ENCODE measurements at regions not wholly inside any gene's neighbourhood (a gene's known extent, or its start where the extent isn't known, plus 50 kb on each side); places are given as distances from the start of the nearest gene placed in this dataset.

DNA sequence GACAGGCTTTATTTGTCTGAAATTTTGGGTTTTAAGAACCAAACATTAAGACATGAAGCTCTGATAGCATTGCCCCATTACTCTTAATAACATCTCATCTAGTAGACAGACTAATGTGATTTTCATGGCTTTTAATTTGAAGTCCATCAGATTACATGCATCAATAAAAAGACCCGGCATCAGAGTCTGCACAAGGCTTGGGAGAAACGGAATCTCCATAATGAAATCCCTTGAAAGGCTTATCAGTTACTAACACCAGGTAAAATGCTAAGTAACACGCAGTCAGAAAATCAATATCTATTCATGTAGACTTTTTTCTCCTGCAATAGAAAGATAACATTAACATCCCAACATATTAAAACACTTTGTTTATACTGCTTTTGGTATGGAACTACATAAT lies 1485.2 kb upstream of the DDX18 start (continued):
- TF ChIP-seq ZNF610 (tag by site-specific recombination; IDR thresholded peaks at IDR 0.05; ENCODE audit: borderline replicate concordance), result no peak

DNA sequence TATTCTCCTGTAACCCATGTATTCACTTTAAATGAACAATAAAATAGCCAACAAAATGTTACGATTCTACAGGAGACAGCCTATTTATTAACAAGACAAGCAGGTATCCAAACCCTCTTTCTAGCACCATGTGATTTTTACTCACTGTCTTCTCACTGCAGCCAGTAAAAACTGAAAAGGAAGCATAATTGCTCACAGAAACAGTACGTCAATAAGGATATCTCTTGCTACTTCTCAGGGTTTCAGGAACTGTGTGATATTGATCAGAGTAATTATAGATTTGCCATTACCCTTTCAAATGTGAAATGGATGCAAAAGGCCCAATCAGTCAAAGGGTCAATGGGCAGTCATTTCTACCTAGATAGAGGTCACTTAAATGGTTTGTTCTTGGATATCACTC lies 1473.8 kb upstream of the DDX18 start:
- TF ChIP-seq ZNF639 (tag by site-specific recombination; IDR thresholded peaks at IDR 0.05) (no peak), ZIC2 (tag by site-specific recombination; IDR thresholded peaks at IDR 0.05) (no peak), ZNF184 (tag by site-specific recombination; IDR thresholded peaks at IDR 0.05) (no peak), ZNF433 (tag by site-specific recombination; IDR thresholded peaks at IDR 0.05; ENCODE audit: low read depth) (no peak), ZNF132 (tag by site-specific recombination; IDR thresholded peaks at IDR 0.05; ENCODE audit: borderline replicate concordance) (no peak), ZNF768 (tag by site-specific recombination; IDR thresholded peaks at IDR 0.05) (no peak), ZNF2 (tag by site-specific recombination; IDR thresholded peaks at IDR 0.05) (no peak), ZNF324 (tag by site-specific recombination; IDR thresholded peaks at IDR 0.05) (no peak), ZNF560 (tag by site-specific recombination; IDR thresholded peaks at IDR 0.05; ENCODE audit: borderline replicate concordance) (no peak), SCRT2 (tag by site-specific recombination; IDR thresholded peaks at IDR 0.05) (no peak), BCL11B (tag by site-specific recombination; IDR thresholded peaks at IDR 0.05; ENCODE audit: low read depth) (no peak), ZNF449 (tag by site-specific recombination; IDR thresholded peaks at IDR 0.05) (no peak), ZBTB44 (tag by site-specific recombination; IDR thresholded peaks at IDR 0.05) (no peak)
- no peaks in the 10 kb centered on the region for H3K36me3 ChIP-seq (ENCODE audit: control insufficient read depth in 2 of 2, insufficient read depth in 1 of 2, low read length in 2 of 2)
- H3K27ac ChIP-seq (ENCODE audit: extremely low read depth, low read depth, low read length), result no peak overlapping the region
- CTCF ChIA-PET, result no interaction called here
- H3K9me3 ChIP-seq (ENCODE audit: control insufficient read depth, insufficient read depth, low read depth, low read length), result no peaks in the 10 kb centered on the region
- H3K4me1 ChIP-seq (ENCODE audit: control insufficient read depth, insufficient read depth, low read length), result no peaks in the 10 kb centered on the region
- POLR2A ChIA-PET, result no interaction called here
- no peak overlapping the region for H3K4me3 ChIP-seq (ENCODE audit: low read depth, low read length)

- Histone ChIP-seq H3K4me3 (ENCODE audit: low read depth, low read length) (no peak overlapping the region), H3K27ac (ENCODE audit: extremely low read depth, low read depth, low read length) (no peak overlapping the region), H3K9me3 (ENCODE audit: control insufficient read depth, insufficient read depth, low read depth, low read length) (no peaks in the 10 kb centered on the region), H3K36me3 (ENCODE audit: control insufficient read depth in 2 of 2, insufficient read depth in 1 of 2, low read length in 2 of 2) (no peaks in the 10 kb centered on the region), H3K4me1 (ENCODE audit: control insufficient read depth, insufficient read depth, low read length) (no peaks in the 10 kb centered on the region)
- ChIA-PET POLR2A (no interaction called here), CTCF (interaction anchor here (0.6 kb wide), 1 partner anchor 65 kb away, joined by 3 read pairs; no protein-coding TSS in a partner anchor)
- TF ChIP-seq FEZF1 (tag by site-specific recombination; IDR thresholded peaks at IDR 0.05), result no peak
- TF ChIP-seq ZBTB6 (tag by site-specific recombination; IDR thresholded peaks at IDR 0.05), result no peak
- TF ChIP-seq ZNF266 (tag by site-specific recombination; IDR thresholded peaks at IDR 0.05; ENCODE audit: low read depth), result no peak
- TF ChIP-seq ZEB2 (tag by site-specific recombination; IDR thresholded peaks at IDR 0.05), result no peak
- TF ChIP-seq ZNF2 (tag by site-specific recombination; IDR thresholded peaks at IDR 0.05), result no peak
- no peak for TF ChIP-seq ZNF76 (tag by site-specific recombination; IDR thresholded peaks at IDR 0.05; ENCODE audit: borderline replicate concordance, low read depth)
- no peak for TF ChIP-seq ZNF843 (tag by site-specific recombination; IDR thresholded peaks at IDR 0.05)
- TF ChIP-seq ZNF157 (tag by site-specific recombination; IDR thresholded peaks at IDR 0.05), result no peak
- TF ChIP-seq ZNF280C (tag by site-specific recombination; IDR thresholded peaks at IDR 0.05), result no peak
- TF ChIP-seq ZNF626 (tag by site-specific recombination; IDR thresholded peaks at IDR 0.05), result no peak
- TF ChIP-seq ZNF639 (tag by site-specific recombination; IDR thresholded peaks at IDR 0.05), result no peak
- TF ChIP-seq YY2 (tag by site-specific recombination; IDR thresholded peaks at IDR 0.05), result no peak
- TF ChIP-seq ZNF623 (tag by site-specific recombination; IDR thresholded peaks at IDR 0.05), result no peak
These were observed 1448.3 kb upstream of the DDX18 start for GRCh38 chr2:116366212-116366611.

Measured in HEK293 (cell line).